Suprapubic skin (tissue), 4 donors: ENCODE measurements at regions not wholly inside any gene's neighbourhood (a gene's known extent, or its start where the extent isn't known, plus 50 kb on each side); places are given as distances from the start of the nearest gene placed in this dataset.

Source experiments
- EP300 ChIP-seq: sonication (generic); formaldehyde crosslinking; IDR thresholded peaks from one replicate; pipeline ENCODE4 v1.6.1; 2017; ENCODE audit warnings: antibody characterized with exemption
- POLR2A ChIP-seq, 2 donors: fragments of 450-650 bp; IDR thresholded peaks; one replicate each; pipeline ENCODE4 v1.6.1; 2017; ENCODE audit warnings: antibody characterized with exemption in 2 of 2, mild to moderate bottlenecking in 2 of 2, moderate library complexity in 2 of 2
- POLR2AphosphoS5 ChIP-seq, 3 donors: sonication (generic); formaldehyde crosslinking; IDR thresholded peaks; one replicate each; pipeline ENCODE4 v1.6.1; 2017; ENCODE audit warnings: antibody characterized with exemption in 3 of 3
- TF ChIP-seq, protein P1 (sequence below), 2 donors: fragments of 200-600 bp in 1 of 2; fragments of 450-650 bp in 1 of 2; sonication (generic) in 1 of 2; IDR thresholded peaks; one replicate each; pipeline ENCODE4 v1.5.1; 2016 to 2019; ENCODE audit warnings: antibody characterized with exemption in 2 of 2, mild to moderate bottlenecking in 1 of 2, moderate library complexity in 1 of 2

DNA sequence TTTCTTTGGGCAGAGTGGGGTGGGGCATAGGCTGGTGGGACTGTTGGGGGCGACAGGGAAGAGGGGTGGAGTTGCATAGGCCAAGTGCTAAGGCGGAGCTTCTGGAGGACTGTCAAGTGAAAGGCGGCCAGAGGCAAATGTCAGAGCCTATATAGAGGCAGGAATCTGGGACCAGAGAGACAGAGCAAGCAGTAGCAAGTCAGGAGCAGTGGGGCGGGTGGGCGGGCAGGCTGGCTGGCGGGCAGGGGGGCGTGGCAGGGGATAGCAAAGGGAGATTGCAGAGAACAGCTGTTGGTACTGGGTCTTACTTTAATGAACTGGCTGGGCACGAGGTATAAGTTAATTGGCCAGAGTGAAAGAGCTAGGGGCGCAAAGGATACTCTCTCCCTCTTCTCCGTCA, 89.8 kb downstream of the RTL9 start:
- TF ChIP-seq, protein P1, sequence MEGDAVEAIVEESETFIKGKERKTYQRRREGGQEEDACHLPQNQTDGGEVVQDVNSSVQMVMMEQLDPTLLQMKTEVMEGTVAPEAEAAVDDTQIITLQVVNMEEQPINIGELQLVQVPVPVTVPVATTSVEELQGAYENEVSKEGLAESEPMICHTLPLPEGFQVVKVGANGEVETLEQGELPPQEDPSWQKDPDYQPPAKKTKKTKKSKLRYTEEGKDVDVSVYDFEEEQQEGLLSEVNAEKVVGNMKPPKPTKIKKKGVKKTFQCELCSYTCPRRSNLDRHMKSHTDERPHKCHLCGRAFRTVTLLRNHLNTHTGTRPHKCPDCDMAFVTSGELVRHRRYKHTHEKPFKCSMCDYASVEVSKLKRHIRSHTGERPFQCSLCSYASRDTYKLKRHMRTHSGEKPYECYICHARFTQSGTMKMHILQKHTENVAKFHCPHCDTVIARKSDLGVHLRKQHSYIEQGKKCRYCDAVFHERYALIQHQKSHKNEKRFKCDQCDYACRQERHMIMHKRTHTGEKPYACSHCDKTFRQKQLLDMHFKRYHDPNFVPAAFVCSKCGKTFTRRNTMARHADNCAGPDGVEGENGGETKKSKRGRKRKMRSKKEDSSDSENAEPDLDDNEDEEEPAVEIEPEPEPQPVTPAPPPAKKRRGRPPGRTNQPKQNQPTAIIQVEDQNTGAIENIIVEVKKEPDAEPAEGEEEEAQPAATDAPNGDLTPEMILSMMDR (IDR thresholded peaks at IDR 0.05), result no peak
- TF ChIP-seq EP300 (no peak), POLR2A (IDR thresholded peaks at IDR 0.05) (no peak), POLR2AphosphoS5 (IDR thresholded peaks at IDR 0.05) (no peak)
